ENCODE measurements at regions not wholly inside any gene's neighbourhood (a gene's known extent, or its start where the extent isn't known, plus 50 kb on each side); places are given as distances from the start of the nearest gene placed in this dataset.
A peak's percentile ranks its signal among the peaks of the same experiment; 100 is the strongest.

DNA sequence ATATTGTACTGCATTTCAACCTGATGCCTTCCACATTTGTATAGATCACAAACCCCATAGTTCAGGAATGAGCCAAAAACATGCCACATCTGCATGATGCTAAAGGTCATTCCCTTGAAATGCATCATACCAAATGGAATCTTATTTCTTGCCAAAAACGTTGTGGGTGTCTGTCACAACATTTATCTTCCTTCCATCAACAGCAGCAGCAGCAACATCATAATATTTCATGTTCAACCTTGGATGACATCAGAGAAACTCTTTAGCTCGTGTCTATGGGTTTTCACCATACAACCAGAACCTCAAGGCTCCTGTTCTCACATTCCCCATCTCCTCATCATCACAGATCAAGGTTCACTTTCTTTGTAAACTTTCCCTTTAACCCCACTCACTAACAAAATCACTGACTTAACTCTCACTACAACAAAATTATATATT lies 221.3 kb upstream of the CTAGE1 start:
- no peak overlapping the region for H3K27ac ChIP-seq
- H3K9me3 ChIP-seq, result no peaks in the 10 kb centered on the region
- TF ChIP-seq, protein P1, sequence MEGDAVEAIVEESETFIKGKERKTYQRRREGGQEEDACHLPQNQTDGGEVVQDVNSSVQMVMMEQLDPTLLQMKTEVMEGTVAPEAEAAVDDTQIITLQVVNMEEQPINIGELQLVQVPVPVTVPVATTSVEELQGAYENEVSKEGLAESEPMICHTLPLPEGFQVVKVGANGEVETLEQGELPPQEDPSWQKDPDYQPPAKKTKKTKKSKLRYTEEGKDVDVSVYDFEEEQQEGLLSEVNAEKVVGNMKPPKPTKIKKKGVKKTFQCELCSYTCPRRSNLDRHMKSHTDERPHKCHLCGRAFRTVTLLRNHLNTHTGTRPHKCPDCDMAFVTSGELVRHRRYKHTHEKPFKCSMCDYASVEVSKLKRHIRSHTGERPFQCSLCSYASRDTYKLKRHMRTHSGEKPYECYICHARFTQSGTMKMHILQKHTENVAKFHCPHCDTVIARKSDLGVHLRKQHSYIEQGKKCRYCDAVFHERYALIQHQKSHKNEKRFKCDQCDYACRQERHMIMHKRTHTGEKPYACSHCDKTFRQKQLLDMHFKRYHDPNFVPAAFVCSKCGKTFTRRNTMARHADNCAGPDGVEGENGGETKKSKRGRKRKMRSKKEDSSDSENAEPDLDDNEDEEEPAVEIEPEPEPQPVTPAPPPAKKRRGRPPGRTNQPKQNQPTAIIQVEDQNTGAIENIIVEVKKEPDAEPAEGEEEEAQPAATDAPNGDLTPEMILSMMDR (IDR thresholded peaks at IDR 0.05), result no peak
- H3K27me3 ChIP-seq (ENCODE audit: low read depth), result no peaks in the 10 kb centered on the region
- no peaks in the 10 kb centered on the region for H3K36me3 ChIP-seq
- DNase-seq (no peak), ATAC-seq (no peak)
- no peak overlapping the region for H3K4me3 ChIP-seq
- no peaks in the 10 kb centered on the region for H3K4me1 ChIP-seq
- intact Hi-C loops (cut with DNase I), result no loop called here

DNA sequence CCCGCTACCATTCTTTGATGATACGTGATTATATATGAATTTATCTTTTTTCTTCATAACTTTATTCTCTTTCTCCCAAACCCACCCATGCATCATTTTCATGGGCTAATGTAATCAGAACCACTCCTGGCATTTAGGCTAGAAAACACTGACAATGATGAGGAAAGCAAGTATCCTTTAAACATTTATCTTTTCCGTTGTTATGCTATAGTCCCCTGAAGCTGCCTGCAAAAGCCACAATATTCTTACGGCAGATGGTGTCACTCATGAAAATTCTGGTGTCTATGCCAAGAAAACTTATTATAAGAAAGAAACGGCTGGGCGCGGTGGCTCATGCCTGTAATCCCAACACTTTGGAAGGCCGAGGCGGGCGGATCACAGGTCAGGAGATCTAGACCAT lies 221.8 kb upstream of the CTAGE1 start:
- H3K36me3 ChIP-seq, result no peaks in the 10 kb centered on the region
- TF ChIP-seq, protein P1 (IDR thresholded peaks at IDR 0.05), result no peak
- no peak overlapping the region for H3K4me3 ChIP-seq
- intact Hi-C loops (cut with DNase I), result no loop called here
- no peaks in the 10 kb centered on the region for H3K4me1 ChIP-seq
- H3K9me3 ChIP-seq, result no peaks in the 10 kb centered on the region
- H3K27ac ChIP-seq, result no peak overlapping the region
- DNase-seq, result no peak
- no peak for ATAC-seq
- no peaks in the 10 kb centered on the region for H3K27me3 ChIP-seq (ENCODE audit: low read depth)

DNA sequence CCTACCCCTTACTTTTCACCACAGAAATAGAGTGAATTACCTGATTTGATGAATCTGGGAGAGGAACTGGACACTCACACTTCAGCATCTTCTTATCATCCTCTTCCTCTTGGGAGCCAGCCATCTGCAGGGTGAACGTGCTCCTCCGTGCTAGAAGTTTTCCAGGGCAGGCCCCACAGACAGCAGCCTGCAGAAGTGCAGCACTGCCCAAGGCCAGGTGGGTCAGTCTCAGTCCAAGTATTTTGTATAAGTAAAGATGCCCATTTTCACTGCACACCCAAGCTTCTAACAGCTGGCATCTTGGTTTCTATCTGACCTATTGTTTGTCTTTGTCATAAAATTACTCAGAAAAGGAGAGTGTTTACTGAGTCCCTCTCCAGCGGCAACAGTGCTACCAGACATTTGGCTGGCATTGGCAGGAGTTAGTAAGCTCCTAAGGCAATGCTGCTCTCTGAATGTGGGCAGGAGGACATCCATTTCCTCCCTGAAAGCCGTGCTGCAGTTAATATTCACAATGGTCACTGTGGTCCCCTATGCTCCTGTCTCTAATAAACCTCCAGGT lies 222.6 kb upstream of the CTAGE1 start:
- TF ChIP-seq, protein P1 (IDR thresholded peaks at IDR 0.05), result no peak
- intact Hi-C loops (cut with DNase I), result no loop called here
- ATAC-seq, result peak in 1 of 2 donors; percentile 16
- Histone ChIP-seq H3K4me1 (no peaks in the 10 kb centered on the region), H3K9me3 (no peaks in the 10 kb centered on the region), H3K4me3 (no peak overlapping the region), H3K27ac (no peak overlapping the region), H3K27me3 (ENCODE audit: low read depth) (no peaks in the 10 kb centered on the region), H3K36me3 (no peaks in the 10 kb centered on the region)
- DNase-seq, result no peak

DNA sequence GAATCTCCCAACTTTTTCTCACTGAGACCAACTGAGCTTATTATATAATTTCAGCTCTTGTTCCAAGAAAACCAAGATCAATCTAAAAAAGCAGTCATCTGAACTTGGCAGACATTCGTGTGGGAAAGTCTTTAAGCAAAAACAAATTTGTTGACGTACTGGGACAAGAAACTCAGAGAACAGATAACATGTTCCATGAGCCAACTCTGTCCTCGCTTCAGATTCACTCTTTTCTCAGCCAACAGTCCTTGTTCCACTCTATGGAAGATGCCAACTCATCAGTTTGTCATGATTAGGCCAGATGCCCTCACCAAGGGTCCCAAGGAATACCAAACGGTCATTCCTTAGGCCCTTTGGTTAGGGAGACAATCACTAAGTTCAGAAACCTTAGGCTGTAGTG lies 224.2 kb upstream of the CTAGE1 start:
- DNase-seq (no peak), ATAC-seq (no peak)
- intact Hi-C loops (cut with DNase I), result no loop called here
- no peak overlapping the region for H3K4me3 ChIP-seq
- TF ChIP-seq, protein P1 (IDR thresholded peaks at IDR 0.05), result no peak
- no peaks in the 10 kb centered on the region for H3K36me3 ChIP-seq
- H3K9me3 ChIP-seq, result no peaks in the 10 kb centered on the region
- H3K27ac ChIP-seq, result no peak overlapping the region
- H3K27me3 ChIP-seq (ENCODE audit: low read depth), result no peaks in the 10 kb centered on the region
- no peaks in the 10 kb centered on the region for H3K4me1 ChIP-seq

DNA sequence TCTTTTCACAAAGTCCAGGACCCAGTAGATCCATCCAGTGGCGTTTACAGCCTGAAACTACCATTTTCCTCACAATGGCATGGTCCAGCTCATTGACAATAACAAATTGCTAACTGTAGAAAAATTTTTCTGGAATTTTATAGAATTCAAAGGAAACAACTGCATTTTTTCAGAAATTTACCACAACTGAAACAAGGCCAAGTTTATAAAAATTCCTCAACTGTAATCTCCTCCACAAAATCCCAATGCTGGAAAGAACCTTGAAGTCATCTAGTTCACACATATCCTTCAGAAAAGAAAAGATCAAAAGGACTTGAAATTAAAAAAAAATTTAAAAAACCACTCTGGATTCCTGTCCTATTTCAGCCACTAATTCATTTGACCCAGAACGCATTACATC lies 226.0 kb upstream of the CTAGE1 start:
- DNase-seq (no peak), ATAC-seq (no peak)
- intact Hi-C loops (cut with DNase I), result no loop called here
- H3K4me3 ChIP-seq, result no peak overlapping the region
- no peaks in the 10 kb centered on the region for H3K4me1 ChIP-seq
- no peaks in the 10 kb centered on the region for H3K27me3 ChIP-seq (ENCODE audit: low read depth)
- H3K36me3 ChIP-seq, result no peaks in the 10 kb centered on the region
- no peak overlapping the region for H3K27ac ChIP-seq
- no peaks in the 10 kb centered on the region for H3K9me3 ChIP-seq
- TF ChIP-seq, protein P1 (IDR thresholded peaks at IDR 0.05), result no peak

DNA sequence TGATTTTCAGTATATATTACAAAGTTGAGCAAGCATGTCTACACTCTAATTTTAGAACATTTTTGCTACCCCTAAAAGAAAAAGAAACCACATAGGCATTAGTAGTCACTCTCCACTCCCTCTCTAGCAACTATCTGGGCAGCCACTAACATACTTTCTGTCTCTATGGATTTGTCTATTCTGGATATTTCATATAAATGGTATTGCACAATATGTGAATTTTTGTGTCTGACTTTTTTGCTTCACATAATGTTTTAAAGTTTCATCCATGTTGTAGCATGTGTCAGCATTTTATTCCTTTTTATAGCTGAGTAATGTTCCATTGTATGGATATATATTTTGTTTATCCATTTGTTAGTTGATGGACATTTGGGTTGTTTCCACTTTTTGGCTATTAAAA lies 232.5 kb upstream of the CTAGE1 start:
- ATAC-seq, result no peak
- no peaks in the 10 kb centered on the region for H3K27me3 ChIP-seq (ENCODE audit: low read depth)
- intact Hi-C loops (cut with DNase I), result no loop called here
- TF ChIP-seq, protein P1 (IDR thresholded peaks at IDR 0.05), result no peak
- H3K27ac ChIP-seq, result no peak overlapping the region
- peaks cover 5% of the 10 kb centered on the region for H3K9me3 ChIP-seq
- H3K4me1 ChIP-seq, result no peaks in the 10 kb centered on the region
- DNase-seq, result no peak
- H3K36me3 ChIP-seq, result no peaks in the 10 kb centered on the region
- no peak overlapping the region for H3K4me3 ChIP-seq
